Mesothelial cell of epicardium (in vitro differentiated cells): ENCODE measurements at regions not wholly inside any gene's neighbourhood (a gene's known extent, or its start where the extent isn't known, plus 50 kb on each side); places are given as distances from the start of the nearest gene placed in this dataset.

Experiments used
- DNase-seq, 2 experiments: peaks; one replicate each; pipeline ENCODE4 v3.0.0; 2021; ENCODE audit warnings: low spot score in 2 of 2; ENCODE audit not compliant: unreplicated experiment in 2 of 2
- H3K27ac Mint-ChIP-seq: 2 replicates; pipeline ENCODE4 v1.8.0; 2021; ENCODE audit warnings: mixed read lengths
- H3K27me3 Mint-ChIP-seq: 2 replicates; pipeline ENCODE4 v1.8.0; 2021; ENCODE audit warnings: low read depth, mixed read lengths
- H3K36me3 Mint-ChIP-seq: 2 replicates; pipeline ENCODE4 v1.8.0; 2021; ENCODE audit warnings: mixed read lengths
- H3K4me1 Mint-ChIP-seq: 2 replicates; pipeline ENCODE4 v1.8.0; 2021; ENCODE audit warnings: mixed read lengths
- H3K4me3 Mint-ChIP-seq: 2 replicates; pipeline ENCODE4 v1.8.0; 2021; ENCODE audit warnings: mild to moderate bottlenecking, moderate library complexity, mixed read lengths
- H3K9me3 Mint-ChIP-seq: 2 replicates; pipeline ENCODE4 v1.8.0; 2021; ENCODE audit warnings: mixed read lengths
- TF ChIP-seq, protein P1 (sequence below): fragments of 200-600 bp; sonication (generic); IDR thresholded peaks from one replicate; pipeline ENCODE4 v1.5.0; 2021; ENCODE audit warnings: antibody characterized with exemption; ENCODE audit not compliant: unreplicated experiment

DNA sequence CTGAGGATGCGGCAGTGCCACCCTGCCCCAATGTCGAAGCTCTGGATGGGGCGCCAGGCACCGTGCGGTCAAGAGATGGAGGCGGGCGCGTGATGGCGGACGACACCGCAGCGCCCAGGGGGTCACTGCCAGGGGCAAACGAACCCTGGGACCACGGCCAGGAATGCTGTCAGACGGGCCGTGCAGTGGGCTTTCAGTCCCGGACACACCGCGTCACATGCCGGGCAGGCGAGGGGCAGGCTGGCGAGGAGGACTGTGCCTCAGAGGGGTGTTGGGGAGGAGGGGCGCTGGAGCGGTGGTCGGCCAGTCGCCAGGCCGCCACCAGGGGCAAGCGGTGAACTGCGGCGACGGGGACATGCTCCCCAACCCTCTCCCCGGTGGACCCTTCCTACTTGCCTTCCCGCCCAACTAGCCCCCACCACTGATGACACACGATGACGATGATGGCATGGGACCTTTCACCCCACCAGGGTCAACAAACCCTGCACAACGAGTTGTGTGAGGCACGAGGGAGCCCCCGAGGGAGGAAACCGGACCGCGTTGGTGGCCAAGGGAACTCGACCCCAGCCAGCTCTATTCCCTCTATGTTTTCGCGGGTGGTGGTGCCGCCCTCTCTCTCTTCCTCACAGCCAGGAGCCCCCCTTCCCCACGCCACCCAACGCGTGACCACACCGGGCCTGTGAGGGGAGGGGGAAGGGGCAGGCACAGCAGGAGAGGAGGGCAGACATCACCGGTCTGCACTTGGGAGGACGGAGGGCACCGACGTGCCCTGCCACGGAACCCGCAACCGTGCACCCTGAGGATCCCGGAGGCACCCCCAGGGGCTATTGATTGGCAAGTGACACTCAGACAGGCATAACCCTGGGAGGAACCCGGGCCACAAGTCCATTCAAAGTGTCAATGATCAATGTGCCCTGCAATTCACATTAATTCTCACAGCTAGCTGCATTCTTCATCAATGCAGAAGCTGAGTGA is 1960.9 kb upstream of the DEFB115 start:
- no peak for DNase-seq
- Mint-ChIP-seq H3K4me1 (no peaks in the 10 kb centered on the region), H3K4me3 (no peak overlapping the region), H3K27me3 (no peaks in the 10 kb centered on the region), H3K9me3 (peaks cover 23% of the 10 kb centered on the region), H3K36me3 (peaks cover 10% of the 10 kb centered on the region), H3K27ac (no peak overlapping the region)
- TF ChIP-seq, protein P1, sequence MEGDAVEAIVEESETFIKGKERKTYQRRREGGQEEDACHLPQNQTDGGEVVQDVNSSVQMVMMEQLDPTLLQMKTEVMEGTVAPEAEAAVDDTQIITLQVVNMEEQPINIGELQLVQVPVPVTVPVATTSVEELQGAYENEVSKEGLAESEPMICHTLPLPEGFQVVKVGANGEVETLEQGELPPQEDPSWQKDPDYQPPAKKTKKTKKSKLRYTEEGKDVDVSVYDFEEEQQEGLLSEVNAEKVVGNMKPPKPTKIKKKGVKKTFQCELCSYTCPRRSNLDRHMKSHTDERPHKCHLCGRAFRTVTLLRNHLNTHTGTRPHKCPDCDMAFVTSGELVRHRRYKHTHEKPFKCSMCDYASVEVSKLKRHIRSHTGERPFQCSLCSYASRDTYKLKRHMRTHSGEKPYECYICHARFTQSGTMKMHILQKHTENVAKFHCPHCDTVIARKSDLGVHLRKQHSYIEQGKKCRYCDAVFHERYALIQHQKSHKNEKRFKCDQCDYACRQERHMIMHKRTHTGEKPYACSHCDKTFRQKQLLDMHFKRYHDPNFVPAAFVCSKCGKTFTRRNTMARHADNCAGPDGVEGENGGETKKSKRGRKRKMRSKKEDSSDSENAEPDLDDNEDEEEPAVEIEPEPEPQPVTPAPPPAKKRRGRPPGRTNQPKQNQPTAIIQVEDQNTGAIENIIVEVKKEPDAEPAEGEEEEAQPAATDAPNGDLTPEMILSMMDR, result no peak

DNA sequence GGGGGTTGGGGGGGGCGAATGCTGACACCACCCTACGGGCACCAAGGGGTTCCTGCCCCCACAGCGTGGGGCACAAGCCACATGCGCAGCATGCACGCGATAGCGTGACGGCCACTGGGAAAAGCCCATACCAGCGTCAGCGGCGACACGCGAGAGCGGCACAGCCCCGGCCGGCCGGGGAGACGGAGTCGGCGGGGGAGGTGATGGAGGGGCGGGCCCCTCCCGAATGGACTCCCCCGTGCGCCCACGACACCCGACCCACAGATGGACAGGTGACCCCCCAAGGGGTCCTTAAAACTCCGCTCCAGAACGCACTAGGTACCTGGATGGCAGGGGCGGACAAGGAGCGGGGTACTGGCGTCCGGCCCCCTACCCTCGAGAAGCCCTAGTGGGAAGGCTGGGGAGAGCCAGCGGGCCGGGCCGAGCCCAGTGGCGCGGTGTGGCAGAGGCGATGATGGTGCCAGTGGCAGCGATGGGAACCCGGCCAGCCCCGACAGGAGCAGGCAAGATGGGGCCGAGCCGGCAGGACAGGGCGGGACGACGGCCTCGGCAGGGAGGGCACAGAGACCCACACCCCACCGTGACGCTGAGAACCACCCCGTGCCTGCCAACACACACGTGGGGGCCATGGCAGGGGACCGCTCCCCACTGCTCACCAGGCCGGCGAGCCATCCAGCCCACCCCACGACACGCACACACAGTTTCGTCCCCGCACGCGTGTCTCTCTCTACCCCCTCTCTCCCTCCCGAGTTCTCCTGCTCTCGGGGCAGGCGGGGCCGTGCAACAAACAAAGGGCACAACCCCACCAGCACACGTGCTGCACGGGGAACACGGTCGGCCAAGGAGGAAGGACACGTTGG is 1959.8 kb upstream of the DEFB115 start:
- H3K9me3 Mint-ChIP-seq, result peaks cover 23% of the 10 kb centered on the region
- H3K27ac Mint-ChIP-seq, result no peak overlapping the region
- TF ChIP-seq, protein P1, result no peak
- H3K4me3 Mint-ChIP-seq, result no peak overlapping the region
- H3K4me1 Mint-ChIP-seq, result no peaks in the 10 kb centered on the region
- no peaks in the 10 kb centered on the region for H3K27me3 Mint-ChIP-seq
- DNase-seq, result no peak
- H3K36me3 Mint-ChIP-seq, result peaks cover 10% of the 10 kb centered on the region

DNA sequence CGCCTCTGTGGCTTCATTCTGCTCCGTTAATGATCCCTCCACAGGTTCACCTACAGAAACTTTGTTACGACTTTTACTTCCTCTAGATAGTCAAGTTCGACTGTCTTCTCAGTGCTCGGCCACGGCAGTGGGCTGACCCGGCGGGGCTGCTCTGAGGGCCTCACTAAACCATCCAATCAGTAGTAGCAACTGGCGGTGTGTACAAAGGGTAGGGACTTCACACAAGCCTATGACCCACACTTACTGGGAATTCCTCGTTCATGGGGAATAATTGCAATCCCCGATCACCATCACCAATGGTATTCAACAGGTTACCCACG is 1959.2 kb upstream of the DEFB115 start:
- Mint-ChIP-seq H3K9me3 (peaks cover 27% of the 10 kb centered on the region), H3K4me1 (no peaks in the 10 kb centered on the region), H3K27me3 (no peaks in the 10 kb centered on the region), H3K27ac (no peak overlapping the region), H3K36me3 (peaks cover 12% of the 10 kb centered on the region), H3K4me3 (no peak overlapping the region)
- DNase-seq, result no peak
- TF ChIP-seq, protein P1, result no peak

DNA sequence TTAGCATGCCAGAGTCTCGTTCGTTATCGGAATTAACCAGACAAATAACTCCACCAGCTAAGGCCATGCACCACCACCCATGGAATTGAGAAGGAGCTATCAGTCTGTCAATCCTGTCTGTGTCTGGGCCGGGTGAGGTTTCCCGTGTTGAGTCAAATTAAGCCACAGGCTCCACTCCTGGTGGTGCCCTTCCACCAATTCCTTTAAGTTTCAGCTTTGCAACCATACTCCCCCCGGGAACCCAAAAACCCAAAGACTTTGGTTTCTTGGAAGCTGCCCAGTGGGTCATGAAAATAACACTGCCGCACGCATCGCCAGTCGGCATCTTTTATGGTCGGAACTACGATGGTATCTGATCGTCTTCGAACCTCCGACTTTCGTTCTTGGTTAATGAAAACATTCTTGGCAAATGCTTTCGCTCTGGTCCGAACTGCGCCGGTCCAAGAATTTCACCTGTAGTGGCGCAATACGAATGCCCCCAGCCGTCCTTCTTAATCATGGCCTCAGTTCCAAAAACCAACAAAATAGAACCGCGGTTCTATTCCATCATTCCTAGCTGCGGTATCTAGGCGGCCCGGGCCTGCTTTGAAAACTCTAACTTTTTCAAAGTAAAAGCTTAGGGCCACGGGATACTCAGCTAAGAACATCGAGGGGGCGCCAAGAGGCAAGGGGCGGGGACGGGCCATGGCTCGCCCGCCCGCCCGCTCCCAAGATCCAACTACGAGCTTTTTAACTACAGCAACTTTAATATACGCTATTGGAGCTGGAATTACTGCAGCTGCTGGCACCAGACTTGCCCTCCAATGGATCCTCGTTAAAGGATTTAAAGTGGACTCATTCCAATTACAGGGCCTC is 1958.5 kb upstream of the DEFB115 start:
- no peak overlapping the region for H3K27ac Mint-ChIP-seq
- no peaks in the 10 kb centered on the region for H3K4me1 Mint-ChIP-seq
- H3K4me3 Mint-ChIP-seq, result no peak overlapping the region
- H3K9me3 Mint-ChIP-seq, result peaks cover 30% of the 10 kb centered on the region
- TF ChIP-seq, protein P1, result no peak
- no peaks in the 10 kb centered on the region for H3K27me3 Mint-ChIP-seq
- H3K36me3 Mint-ChIP-seq, result peaks cover 14% of the 10 kb centered on the region
- no peak for DNase-seq
